ENCODE measurements at regions not wholly inside any gene's neighbourhood (a gene's known extent, or its start where the extent isn't known, plus 50 kb on each side); places are given as distances from the start of the nearest gene placed in this dataset.

- peaks cover 11% of the 10 kb centered on the region for H3K4me1 Mint-ChIP-seq
- 83 to 94% methylated on average over 6 to 8 of the region's 8 CpGs for WGBS, 2 experiments (ENCODE audit: insufficient coverage in 1 of 2, insufficient read length in 1 of 2)
These were observed 317.0 kb upstream of the MYT1L start for GRCh38 chr2:2648094-2648493.

GRCh38 chr2:2647141-2647541 is 316.1 kb upstream of the MYT1L start:
- H3K4me3 Mint-ChIP-seq, result no peak overlapping the region
- H3K9me3 ChIP-seq (ENCODE audit: control insufficient read depth, low read length), result no peaks in the 10 kb centered on the region
- no peak for DNase-seq
- H3K27ac Mint-ChIP-seq, result no peak overlapping the region
- H3K36me3 ChIP-seq (ENCODE audit: control insufficient read depth, insufficient read depth, low read length), result no peaks in the 10 kb centered on the region
- H3K36me3 Mint-ChIP-seq (ENCODE audit: low read depth), result no peaks in the 10 kb centered on the region
- H3K9me3 Mint-ChIP-seq, result peaks cover 2% of the 10 kb centered on the region
- H3K27ac ChIP-seq (ENCODE audit: low read depth, low read length), result no peak overlapping the region
- WGBS, 2 experiments (ENCODE audit: insufficient coverage in 1 of 2, insufficient read length in 1 of 2), result 83 to 84% methylated on average over 9 of the region's 9 CpGs
- H3K27me3 ChIP-seq (ENCODE audit: control insufficient read depth, insufficient read depth, low read length, poor library complexity, severe bottlenecking), result no peaks in the 10 kb centered on the region
- no peak for TF ChIP-seq CTCF (conservative IDR thresholded peaks at IDR 0.05)
- H3K4me3 ChIP-seq (ENCODE audit: low read length), result no peak overlapping the region
- no peak overlapping the region for H3K9ac ChIP-seq (ENCODE audit: extremely low read depth, low read length, poor library complexity, severe bottlenecking)
- peaks cover 2% of the 10 kb centered on the region for H3K4me1 ChIP-seq (ENCODE audit: control insufficient read depth, insufficient read depth, low read length)
- H3K4me1 Mint-ChIP-seq, result peaks cover 11% of the 10 kb centered on the region
- peaks cover 2% of the 10 kb centered on the region for H3K27me3 Mint-ChIP-seq (ENCODE audit: insufficient read depth)

More at GRCh38 chr2:2648094-2648493, 317.0 kb upstream of the MYT1L start:
- Histone ChIP-seq H3K9me3 (ENCODE audit: control insufficient read depth, low read length) (no peaks in the 10 kb centered on the region), H3K27ac (ENCODE audit: low read depth, low read length) (no peak overlapping the region), H3K9ac (ENCODE audit: extremely low read depth, low read length, poor library complexity, severe bottlenecking) (no peak overlapping the region), H3K4me3 (ENCODE audit: low read length) (no peak overlapping the region), H3K4me1 (ENCODE audit: control insufficient read depth, insufficient read depth, low read length) (peaks cover 2% of the 10 kb centered on the region), H3K27me3 (ENCODE audit: control insufficient read depth, insufficient read depth, low read length, poor library complexity, severe bottlenecking) (no peaks in the 10 kb centered on the region), H3K36me3 (ENCODE audit: control insufficient read depth, insufficient read depth, low read length) (no peaks in the 10 kb centered on the region)
- H3K4me3 Mint-ChIP-seq, result no peak overlapping the region
- peaks cover 2% of the 10 kb centered on the region for H3K27me3 Mint-ChIP-seq (ENCODE audit: insufficient read depth)
- no peak for TF ChIP-seq CTCF (conservative IDR thresholded peaks at IDR 0.05)
- no peak overlapping the region for H3K27ac Mint-ChIP-seq
- no peak for DNase-seq
- peaks cover 2% of the 10 kb centered on the region for H3K9me3 Mint-ChIP-seq
- H3K36me3 Mint-ChIP-seq (ENCODE audit: low read depth), result no peaks in the 10 kb centered on the region

DNA sequence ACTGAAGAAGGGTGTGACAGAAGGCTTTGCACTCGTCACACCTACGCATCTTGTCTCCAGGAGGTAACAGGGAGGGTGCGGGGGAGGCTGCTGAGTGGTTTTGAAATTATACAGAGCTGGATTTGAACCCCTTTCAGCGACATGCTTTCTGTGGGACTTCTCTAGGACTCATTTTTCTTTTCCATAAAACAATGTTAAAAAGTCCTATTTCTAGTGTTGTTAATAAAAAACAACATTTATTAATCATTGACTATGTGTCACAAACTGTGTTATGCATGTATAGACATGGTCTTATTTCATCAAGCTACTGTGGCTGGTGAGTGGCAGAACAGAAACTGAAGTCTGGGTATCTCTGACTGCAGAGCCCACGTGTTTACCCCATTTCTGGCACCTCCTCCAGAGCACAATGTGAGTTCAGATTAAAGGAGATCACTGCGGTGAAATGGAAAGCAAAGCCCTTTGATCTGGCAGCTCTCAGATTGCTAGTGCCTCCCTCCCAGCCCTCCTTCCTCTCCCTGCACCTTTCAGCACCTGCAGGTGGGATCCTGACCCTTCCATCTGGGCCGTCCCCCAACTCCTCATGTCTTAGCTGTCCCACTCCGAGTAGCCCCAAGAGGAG is 315.5 kb upstream of the MYT1L start:
- H3K27me3 Mint-ChIP-seq (ENCODE audit: insufficient read depth), result peaks cover 2% of the 10 kb centered on the region
- no peak for TF ChIP-seq CTCF (conservative IDR thresholded peaks at IDR 0.05)
- no peak overlapping the region for H3K27ac Mint-ChIP-seq
- H3K4me1 Mint-ChIP-seq, result peaks cover 11% of the 10 kb centered on the region
- DNase-seq, result no peak
- no peaks in the 10 kb centered on the region for H3K36me3 Mint-ChIP-seq (ENCODE audit: low read depth)
- Histone ChIP-seq H3K4me1 (ENCODE audit: control insufficient read depth, insufficient read depth, low read length) (peaks cover 2% of the 10 kb centered on the region), H3K36me3 (ENCODE audit: control insufficient read depth, insufficient read depth, low read length) (no peaks in the 10 kb centered on the region), H3K9me3 (ENCODE audit: control insufficient read depth, low read length) (no peaks in the 10 kb centered on the region), H3K27me3 (ENCODE audit: control insufficient read depth, insufficient read depth, low read length, poor library complexity, severe bottlenecking) (no peaks in the 10 kb centered on the region), H3K9ac (ENCODE audit: extremely low read depth, low read length, poor library complexity, severe bottlenecking) (no peak overlapping the region), H3K27ac (ENCODE audit: low read depth, low read length) (no peak overlapping the region), H3K4me3 (ENCODE audit: low read length) (no peak overlapping the region)
- no peak overlapping the region for H3K4me3 Mint-ChIP-seq
- 56 to 57% methylated on average over 5 to 8 of the region's 8 CpGs for WGBS, 2 experiments (ENCODE audit: insufficient coverage in 1 of 2, insufficient read length in 1 of 2)
- H3K9me3 Mint-ChIP-seq, result peaks cover 2% of the 10 kb centered on the region
